Small intestine (tissue), 7 donors: ENCODE measurements at regions not wholly inside any gene's neighbourhood (a gene's known extent, or its start where the extent isn't known, plus 50 kb on each side); places are given as distances from the start of the nearest gene placed in this dataset.
A peak's percentile ranks its signal among the peaks of the same experiment; 100 is the strongest.

Experiments
- DNase-seq, 2 donors: peaks; one replicate each; pipeline versions ENCODE4 v3.0.0 to v3.0.0-alpha.2; 2013
- FAIRE-seq: peaks from 2 replicates; lab custom pipeline; 2012; peaks lifted over from hg19 to GRCh38; lab: Jason Lieb, UNC
- H3K27ac ChIP-seq, 3 donors: one replicate each; pipeline ENCODE4 v1.5.1; 2013; ENCODE audit warnings: low read length in 2 of 3, mild to moderate bottlenecking in 2 of 3, control low read depth in 1 of 3, inconsistent platforms in 1 of 3, low read depth in 1 of 3, moderate library complexity in 1 of 3
- H3K27me3 ChIP-seq, 3 donors: one replicate each; pipeline ENCODE4 v1.6.1; 2013; ENCODE audit warnings: low read length in 3 of 3, inconsistent platforms in 1 of 3; ENCODE audit not compliant: control insufficient read depth in 3 of 3, insufficient read depth in 3 of 3
- H3K36me3 ChIP-seq, 3 donors: one replicate each; pipeline ENCODE4 v1.6.1; 2013; ENCODE audit warnings: low read length in 3 of 3, inconsistent platforms in 1 of 3, low read depth in 1 of 3, mild to moderate bottlenecking in 1 of 3, moderate library complexity in 1 of 3; ENCODE audit not compliant: control insufficient read depth in 3 of 3, insufficient read depth in 2 of 3
- H3K4me1 ChIP-seq, 3 donors: one replicate each; pipeline ENCODE4 v1.6.1; 2013; ENCODE audit warnings: low read length in 2 of 3, inconsistent platforms in 1 of 3, low read depth in 1 of 3, mild to moderate bottlenecking in 1 of 3, moderate library complexity in 1 of 3; ENCODE audit not compliant: control insufficient read depth in 3 of 3, insufficient read depth in 2 of 3
- H3K4me3 ChIP-seq, 3 donors: one replicate each; pipeline ENCODE4 v1.5.1; 2013; ENCODE audit warnings: low read length in 3 of 3, control low read depth in 1 of 3, inconsistent platforms in 1 of 3, low read depth in 1 of 3, mild to moderate bottlenecking in 1 of 3, moderate library complexity in 1 of 3
- H3K9me3 ChIP-seq, 2 donors: one replicate each; pipeline ENCODE4 v1.6.1; 2013; ENCODE audit warnings: low read depth in 1 of 2, low read length in 1 of 2; ENCODE audit not compliant: control insufficient read depth in 2 of 2, insufficient read depth in 1 of 2
- WGBS, 3 donors: extraction: QIAGEN DNeasy Blood & Tissue Kit; methylation state at CpG; one replicate each; pipeline ENCODE4 v1.1.7; 2013; 5-methylcytosine and 5-hydroxymethylcytosine counted together
- donor health status: healthy with polysubstance abuse.
- donor health status: control.
- donor health status: control.
- donor health status: Bipolar disorder and iron deficiency.
- donor health status: healthy.

DNA sequence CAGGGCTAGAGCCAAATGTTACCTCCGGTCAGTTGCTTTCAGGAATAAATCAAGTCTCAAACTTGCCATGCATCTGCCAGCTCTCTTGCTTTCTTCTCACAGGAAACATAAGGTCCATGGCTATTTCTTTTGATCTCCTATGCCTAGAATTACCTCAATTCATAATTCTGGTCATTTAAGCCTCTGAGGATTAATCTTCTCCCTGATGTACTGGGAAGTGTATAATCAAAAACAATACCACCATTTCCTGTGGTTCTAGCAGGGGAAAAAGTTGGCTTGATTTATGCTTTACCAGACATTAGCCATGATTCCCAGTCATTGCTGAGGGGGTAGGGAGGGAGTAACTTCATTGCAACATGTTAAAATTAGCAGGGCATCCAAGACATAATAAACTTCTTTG lies 268.7 kb upstream of the EMCN start:
- 76 to 100% (median 84%) methylated on average over 1 of the region's 1 CpG for WGBS, 3 donors

DNA sequence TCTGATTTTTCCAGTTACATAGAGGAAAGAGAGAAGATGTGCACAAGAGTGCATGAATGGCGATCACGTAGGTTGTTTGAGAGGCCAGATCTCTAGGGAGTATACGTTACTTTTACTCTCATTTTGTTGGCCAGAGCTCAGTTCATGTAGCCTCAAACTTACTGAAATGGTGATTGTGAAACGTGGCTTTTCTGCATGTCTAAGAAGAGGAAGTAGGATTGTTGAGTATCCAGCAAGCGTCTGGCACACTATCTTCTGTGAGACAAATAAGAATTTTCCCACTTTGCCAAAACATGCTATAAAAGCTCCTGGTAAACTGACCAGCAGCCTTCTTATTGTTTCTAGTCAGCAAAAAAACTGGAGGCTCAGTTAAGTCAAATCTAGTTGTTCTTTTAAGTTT lies 264.5 kb upstream of the EMCN start:
- WGBS, 3 donors, result 42 to 50% (median 47%) methylated on average over 5 of the region's 5 CpGs
- DNase-seq (no peak), FAIRE-seq (no peak)
- no peak overlapping the region for H3K27ac ChIP-seq
- peaks cover 0 to 4% (median 0%) of the 10 kb centered on the region in 3 donors for H3K4me1 ChIP-seq
- H3K9me3 ChIP-seq, result peaks cover 0 to 5% of the 10 kb centered on the region in 2 donors
- H3K27me3 ChIP-seq, result no peaks in the 10 kb centered on the region
- no peak overlapping the region for H3K4me3 ChIP-seq
- no peaks in the 10 kb centered on the region for H3K36me3 ChIP-seq

More for the DNA sequence above, 268.7 kb upstream of the EMCN start:
- FAIRE-seq (no peak), DNase-seq (no peak)
- Histone ChIP-seq H3K4me1 (peaks cover 0 to 15% (median 4%) of the 10 kb centered on the region in 3 donors), H3K4me3 (no peak overlapping the region), H3K27ac (no peak overlapping the region), H3K27me3 (no peaks in the 10 kb centered on the region), H3K36me3 (no peaks in the 10 kb centered on the region), H3K9me3 (no peaks in the 10 kb centered on the region)

DNA sequence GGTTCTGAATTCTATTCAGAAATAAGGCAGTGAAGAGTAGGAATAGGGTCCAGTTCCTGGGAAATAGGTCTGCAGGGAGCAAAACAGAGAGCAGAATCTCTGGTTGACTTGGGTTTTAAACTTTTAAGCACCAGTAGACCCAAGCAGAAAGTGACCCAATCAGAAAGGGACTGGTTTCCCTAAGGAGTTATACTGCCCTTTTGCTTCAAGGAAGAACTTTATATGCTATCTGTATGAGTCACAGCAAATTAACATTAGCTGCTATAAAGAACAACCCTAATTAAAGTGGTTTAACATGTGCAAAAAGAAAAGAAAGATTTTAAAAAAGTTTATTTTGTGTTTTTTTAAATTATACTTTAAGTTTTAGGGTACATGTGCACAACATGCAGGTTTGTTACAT lies 263.6 kb upstream of the EMCN start:
- peak in 1 of 2 donors; percentile 43 for DNase-seq
- no peaks in the 10 kb centered on the region for H3K27me3 ChIP-seq
- H3K36me3 ChIP-seq, result no peaks in the 10 kb centered on the region
- peaks cover 0 to 14% of the 10 kb centered on the region in 2 donors for H3K9me3 ChIP-seq
- H3K4me1 ChIP-seq, result peaks cover 0 to 4% (median 0%) of the 10 kb centered on the region in 3 donors
- H3K27ac ChIP-seq, result no peak overlapping the region
- no peak for FAIRE-seq
- no peak overlapping the region for H3K4me3 ChIP-seq

DNA sequence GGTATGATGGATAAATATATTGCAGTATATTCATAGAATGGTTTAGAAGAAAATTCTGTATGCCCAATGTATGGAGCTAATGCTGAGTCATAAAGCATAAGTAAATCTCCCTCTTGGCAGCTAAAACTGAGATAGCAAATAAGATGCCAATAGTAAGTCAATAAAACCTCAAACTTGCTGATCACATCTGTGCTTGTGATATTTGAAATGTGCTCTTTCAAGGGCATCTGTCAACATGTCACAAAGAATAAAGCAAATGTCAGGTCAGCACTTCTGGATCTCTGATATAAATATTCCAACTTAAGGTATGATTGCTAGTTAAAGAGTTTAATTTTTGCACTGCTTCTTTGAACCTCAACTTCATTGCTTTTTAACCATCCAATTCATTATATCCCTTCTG lies 262.3 kb upstream of the EMCN start:
- Histone ChIP-seq H3K4me1 (peaks cover 0 to 4% (median 0%) of the 10 kb centered on the region in 3 donors), H3K27me3 (no peaks in the 10 kb centered on the region), H3K4me3 (no peak overlapping the region), H3K27ac (no peak overlapping the region), H3K36me3 (no peaks in the 10 kb centered on the region), H3K9me3 (peaks cover 0 to 14% of the 10 kb centered on the region in 2 donors)
- DNase-seq, result no peak
- no peak for FAIRE-seq

DNA sequence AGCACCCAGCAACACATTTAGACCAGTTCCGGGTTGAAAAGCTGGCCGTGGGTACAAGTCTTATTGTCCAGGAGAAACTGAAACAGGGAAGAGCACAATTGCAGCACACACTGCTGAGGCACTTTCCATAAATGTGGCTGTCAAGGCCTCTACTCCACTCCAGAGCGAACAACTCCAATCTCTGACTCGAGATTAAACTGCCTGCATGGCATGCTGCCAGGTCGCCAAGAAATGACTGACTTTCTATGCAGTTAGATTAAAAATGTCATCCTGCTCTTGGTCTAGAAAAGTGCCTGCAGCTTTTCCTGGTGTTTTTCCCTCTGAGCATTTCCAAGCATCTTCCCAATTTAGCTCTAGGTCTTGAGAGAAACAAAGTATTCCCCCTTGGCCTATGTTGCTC lies 260.6 kb upstream of the EMCN start:
- no peak for FAIRE-seq
- no peaks in the 10 kb centered on the region for H3K27me3 ChIP-seq
- H3K9me3 ChIP-seq, result peaks cover 0 to 14% of the 10 kb centered on the region in 2 donors
- H3K27ac ChIP-seq, result no peak overlapping the region
- H3K4me1 ChIP-seq, result peaks cover 0 to 4% (median 0%) of the 10 kb centered on the region in 3 donors
- no peak overlapping the region for H3K4me3 ChIP-seq
- peak in 1 of 2 donors; percentile 43 for DNase-seq
- H3K36me3 ChIP-seq, result no peaks in the 10 kb centered on the region
- 42 to 66% (median 58%) methylated on average over 5 of the region's 5 CpGs for WGBS, 3 donors

DNA sequence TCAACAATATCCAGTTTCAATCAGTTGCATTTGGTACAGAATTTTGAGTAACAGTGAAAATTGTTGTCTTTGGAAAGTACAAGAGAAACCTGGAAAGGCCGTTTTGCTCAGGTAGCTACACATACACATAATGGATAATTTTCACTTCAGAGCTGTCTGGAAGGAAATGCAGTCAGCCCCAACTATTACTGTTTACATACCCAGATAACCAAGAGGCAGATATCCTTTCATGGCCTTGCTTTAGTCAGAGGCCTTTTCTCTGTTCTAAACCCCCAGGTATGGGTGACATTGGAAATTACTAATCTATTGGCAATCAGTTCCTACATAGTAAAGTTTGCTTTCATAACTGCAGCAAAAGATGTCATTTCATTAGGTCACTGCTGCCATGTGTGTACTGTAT lies 244.9 kb upstream of the EMCN start:
- no peak for FAIRE-seq
- Histone ChIP-seq H3K27me3 (no peaks in the 10 kb centered on the region), H3K36me3 (no peaks in the 10 kb centered on the region), H3K27ac (no peak overlapping the region), H3K4me3 (no peak overlapping the region), H3K4me1 (no peaks in the 10 kb centered on the region), H3K9me3 (peaks cover 0 to 9% of the 10 kb centered on the region in 2 donors)
- DNase-seq, result no peak
- 33 to 48% (median 35%) methylated on average over 1 of the region's 1 CpG for WGBS, 3 donors

DNA sequence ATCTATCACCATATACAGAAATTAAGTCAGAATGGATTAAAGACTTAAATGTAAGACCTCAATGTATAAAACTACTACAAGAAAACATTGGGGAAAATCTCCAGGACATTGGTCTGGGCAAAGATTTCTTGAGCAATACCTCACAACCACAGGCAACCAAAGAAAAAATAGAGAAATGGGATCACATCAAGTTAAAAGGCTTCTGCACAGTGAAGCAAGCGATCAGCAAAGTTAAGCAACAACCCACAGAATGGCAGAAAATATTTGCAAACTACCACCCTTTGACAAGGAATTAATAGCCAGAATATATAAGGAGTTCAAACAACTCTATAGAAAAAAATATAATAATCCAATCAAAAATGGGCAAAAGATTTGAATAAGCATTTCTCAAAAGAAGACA lies 236.9 kb upstream of the EMCN start:
- no peak overlapping the region for H3K4me3 ChIP-seq
- no peaks in the 10 kb centered on the region for H3K36me3 ChIP-seq
- no peak overlapping the region for H3K27ac ChIP-seq
- no peaks in the 10 kb centered on the region for H3K4me1 ChIP-seq
- 91% methylated on average over 1 of the region's 1 CpG for WGBS, 3 donors
- no peaks in the 10 kb centered on the region for H3K27me3 ChIP-seq
- peaks cover 0 to 8% of the 10 kb centered on the region in 2 donors for H3K9me3 ChIP-seq
- FAIRE-seq (no peak), DNase-seq (no peak)

DNA sequence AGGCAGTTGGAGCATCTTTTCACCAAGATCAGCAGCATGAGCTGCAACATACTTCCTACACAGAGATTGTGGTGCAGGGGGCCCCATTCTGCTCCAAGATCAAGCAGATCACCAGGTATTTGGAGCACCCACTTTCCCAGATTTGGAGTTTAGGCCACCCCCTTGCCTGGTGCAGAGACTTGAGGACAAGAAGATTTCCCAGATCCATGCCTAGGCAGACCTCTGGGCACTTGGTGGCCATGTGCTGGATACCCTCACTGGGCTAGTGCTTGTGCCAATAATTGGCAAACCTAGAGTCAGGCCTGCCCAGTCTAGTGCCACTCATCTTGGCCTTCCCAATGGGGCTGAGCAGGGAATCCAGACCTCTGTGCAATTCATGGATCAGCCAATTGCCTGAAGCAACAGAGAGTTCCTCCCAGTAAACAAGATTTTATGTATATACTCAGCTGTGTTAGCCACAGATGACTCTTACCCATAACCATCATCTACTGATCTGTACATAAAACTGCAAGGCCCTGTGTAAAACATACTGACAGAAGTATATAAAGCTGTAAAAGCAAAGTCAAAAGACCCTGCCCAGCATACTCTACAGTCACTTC lies 228.4 kb upstream of the EMCN start:
- Histone ChIP-seq H3K9me3 (peaks cover 0 to 2% of the 10 kb centered on the region in 2 donors), H3K36me3 (no peaks in the 10 kb centered on the region), H3K4me1 (no peaks in the 10 kb centered on the region), H3K4me3 (no peak overlapping the region), H3K27me3 (no peaks in the 10 kb centered on the region), H3K27ac (no peak overlapping the region)
- DNase-seq (no peak), FAIRE-seq (no peak)

DNA sequence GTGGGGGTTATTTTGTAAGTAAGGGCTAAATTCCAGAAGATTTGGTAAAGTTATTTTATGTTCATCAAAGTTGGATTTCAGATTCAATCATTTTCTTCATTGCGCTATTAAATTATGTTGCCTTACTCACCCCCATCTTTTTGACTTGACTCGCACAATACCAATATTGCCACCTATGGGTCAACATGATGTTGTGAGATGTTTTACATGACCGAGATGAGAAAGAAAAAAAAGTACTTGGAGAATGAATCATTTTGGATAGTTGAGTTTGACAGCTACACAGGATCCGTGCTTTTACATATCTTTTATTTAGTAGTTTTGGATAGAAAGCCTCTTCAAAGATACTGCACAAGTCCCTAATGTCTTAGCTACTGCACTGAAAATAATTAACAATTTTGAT lies 224.2 kb upstream of the EMCN start:
- Histone ChIP-seq H3K27me3 (no peaks in the 10 kb centered on the region), H3K9me3 (peaks cover 0 to 2% of the 10 kb centered on the region in 2 donors), H3K27ac (no peak overlapping the region), H3K4me3 (no peak overlapping the region), H3K36me3 (no peaks in the 10 kb centered on the region), H3K4me1 (no peaks in the 10 kb centered on the region)
- 18 to 44% (median 20%) methylated on average over 4 of the region's 4 CpGs for whole genome bisulfite sequencing, 3 donors
- DNase-seq, result peak in 1 of 2 donors; percentile 65
- FAIRE-seq, result peak; percentile 15
